Mucosa of rectum (tissue), 2 donors: ENCODE measurements at regions not wholly inside any gene's neighbourhood (a gene's known extent, or its start where the extent isn't known, plus 50 kb on each side); places are given as distances from the start of the nearest gene placed in this dataset.
"Not testable (repeated sequence)": the region's sequence is repeated elsewhere in the genome, so short reads cannot be mapped to it uniquely, and the experiment has no call there.

ENCODE experiments used
- H3K27ac ChIP-seq, 2 donors: one replicate each; pipeline ENCODE4 v1.7.0; 2013; ENCODE audit warnings: inconsistent platforms in 2 of 2, low read depth in 2 of 2, low read length in 2 of 2
- H3K27me3 ChIP-seq, 2 donors: one replicate each; pipeline ENCODE4 v1.7.0; 2013; ENCODE audit warnings: low read length in 2 of 2; ENCODE audit not compliant: control insufficient read depth in 2 of 2, insufficient read depth in 2 of 2
- H3K36me3 ChIP-seq, 2 donors: one replicate each; pipeline ENCODE4 v1.7.0; 2013; ENCODE audit warnings: low read length in 2 of 2; ENCODE audit not compliant: control insufficient read depth in 2 of 2, insufficient read depth in 2 of 2
- H3K4me1 ChIP-seq, 2 donors: one replicate each; pipeline ENCODE4 v1.7.0; 2013; ENCODE audit warnings: low read length in 2 of 2, mild to moderate bottlenecking in 1 of 2; ENCODE audit not compliant: control insufficient read depth in 2 of 2, insufficient read depth in 2 of 2
- H3K4me3 ChIP-seq, 2 donors: one replicate each; pipeline ENCODE4 v1.7.0; 2013; ENCODE audit warnings: low read length in 2 of 2
- H3K9ac ChIP-seq, 2 donors: one replicate each; pipeline ENCODE4 v1.7.0; 2013; ENCODE audit warnings: low read length in 2 of 2, low read depth in 1 of 2, mild to moderate bottlenecking in 1 of 2
- H3K9me3 ChIP-seq, 2 donors: one replicate each; pipeline ENCODE4 v1.7.0; 2013; ENCODE audit warnings: low read length in 2 of 2; ENCODE audit not compliant: control insufficient read depth in 2 of 2
- donor health status: healthy.
- donor health status: Normal muscosa, but diverticular disease.

GRCh38 chr1:55444667-55445066, 229.5 kb upstream of the USP24 start:
- no peak overlapping the region for H3K27ac ChIP-seq
- H3K4me1 ChIP-seq = no peaks in the 10 kb centered on the region
- no peak overlapping the region for H3K4me3 ChIP-seq
- no peak overlapping the region for H3K9ac ChIP-seq
- H3K36me3 ChIP-seq = no peaks in the 10 kb centered on the region
- no peaks in the 10 kb centered on the region for H3K27me3 ChIP-seq
- no peaks in the 10 kb centered on the region for H3K9me3 ChIP-seq

- Histone ChIP-seq H3K27me3 (no peaks in the 10 kb centered on the region), H3K36me3 (no peaks in the 10 kb centered on the region), H3K9ac (no peak overlapping the region), H3K4me1 (no peaks in the 10 kb centered on the region), H3K4me3 (no peak overlapping the region), H3K27ac (no peak overlapping the region), H3K9me3 (no peaks in the 10 kb centered on the region)
These were observed 228.2 kb upstream of the USP24 start for GRCh38 chr1:55443175-55443915.

DNA sequence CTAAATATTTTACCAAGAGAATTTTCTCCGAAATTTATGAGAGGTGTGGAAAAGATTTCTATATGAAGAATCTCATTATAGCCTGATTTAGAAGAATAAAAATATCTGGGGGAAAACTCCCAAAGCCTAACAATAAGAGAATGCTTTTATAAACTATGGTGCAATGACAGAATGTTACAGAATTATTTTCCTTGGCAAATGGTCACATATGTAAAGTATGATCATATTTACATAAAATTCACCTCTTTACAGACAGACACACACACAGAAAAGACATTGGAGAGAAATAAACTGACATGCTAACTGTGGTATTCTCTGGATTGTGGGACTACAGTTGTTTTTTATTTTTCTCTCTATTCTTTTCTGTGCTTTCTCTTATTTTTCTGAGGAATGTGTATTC, 226.3 kb upstream of the USP24 start:
- Histone ChIP-seq H3K9ac (no peak overlapping the region), H3K27me3 (no peaks in the 10 kb centered on the region), H3K4me3 (no peak overlapping the region), H3K36me3 (no peaks in the 10 kb centered on the region), H3K9me3 (no peaks in the 10 kb centered on the region), H3K27ac (no peak overlapping the region), H3K4me1 (no peaks in the 10 kb centered on the region)

DNA sequence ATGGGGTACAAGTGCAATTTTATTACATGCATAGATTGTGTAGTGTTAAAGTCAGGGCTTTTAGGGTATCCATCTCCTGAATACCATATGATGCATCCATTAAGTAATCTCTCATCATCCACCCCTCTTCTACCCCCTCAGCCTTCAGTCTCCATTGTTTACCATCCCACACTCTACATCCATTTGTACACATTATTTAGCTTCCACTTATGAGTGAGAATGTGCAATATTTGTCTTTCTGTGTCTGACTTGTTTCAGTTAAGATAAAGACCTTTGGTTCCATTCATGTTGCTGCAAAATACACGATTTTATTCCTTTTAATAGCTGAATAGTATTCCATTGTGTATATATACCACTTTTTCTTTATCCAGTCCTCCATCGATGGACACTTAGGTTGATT, 222.5 kb upstream of the USP24 start:
- Histone ChIP-seq H3K9ac (no peak overlapping the region), H3K36me3 (no peaks in the 10 kb centered on the region), H3K27ac (no peak overlapping the region), H3K27me3 (no peaks in the 10 kb centered on the region), H3K9me3 (no peaks in the 10 kb centered on the region), H3K4me3 (no peak overlapping the region), H3K4me1 (no peaks in the 10 kb centered on the region)

GRCh38 chr1:55430720-55431119, 215.6 kb upstream of the USP24 start:
- not testable (repeated sequence) for H3K36me3 ChIP-seq, H3K9me3 ChIP-seq, H3K27ac ChIP-seq, H3K9ac ChIP-seq, H3K27me3 ChIP-seq, H3K4me1 ChIP-seq, H3K4me3 ChIP-seq

- not testable (repeated sequence) for H3K27ac ChIP-seq, H3K4me3 ChIP-seq, H3K27me3 ChIP-seq, H3K9me3 ChIP-seq, H3K9ac ChIP-seq, H3K4me1 ChIP-seq, H3K36me3 ChIP-seq
These were observed 215.0 kb upstream of the USP24 start for GRCh38 chr1:55430206-55430605.

DNA sequence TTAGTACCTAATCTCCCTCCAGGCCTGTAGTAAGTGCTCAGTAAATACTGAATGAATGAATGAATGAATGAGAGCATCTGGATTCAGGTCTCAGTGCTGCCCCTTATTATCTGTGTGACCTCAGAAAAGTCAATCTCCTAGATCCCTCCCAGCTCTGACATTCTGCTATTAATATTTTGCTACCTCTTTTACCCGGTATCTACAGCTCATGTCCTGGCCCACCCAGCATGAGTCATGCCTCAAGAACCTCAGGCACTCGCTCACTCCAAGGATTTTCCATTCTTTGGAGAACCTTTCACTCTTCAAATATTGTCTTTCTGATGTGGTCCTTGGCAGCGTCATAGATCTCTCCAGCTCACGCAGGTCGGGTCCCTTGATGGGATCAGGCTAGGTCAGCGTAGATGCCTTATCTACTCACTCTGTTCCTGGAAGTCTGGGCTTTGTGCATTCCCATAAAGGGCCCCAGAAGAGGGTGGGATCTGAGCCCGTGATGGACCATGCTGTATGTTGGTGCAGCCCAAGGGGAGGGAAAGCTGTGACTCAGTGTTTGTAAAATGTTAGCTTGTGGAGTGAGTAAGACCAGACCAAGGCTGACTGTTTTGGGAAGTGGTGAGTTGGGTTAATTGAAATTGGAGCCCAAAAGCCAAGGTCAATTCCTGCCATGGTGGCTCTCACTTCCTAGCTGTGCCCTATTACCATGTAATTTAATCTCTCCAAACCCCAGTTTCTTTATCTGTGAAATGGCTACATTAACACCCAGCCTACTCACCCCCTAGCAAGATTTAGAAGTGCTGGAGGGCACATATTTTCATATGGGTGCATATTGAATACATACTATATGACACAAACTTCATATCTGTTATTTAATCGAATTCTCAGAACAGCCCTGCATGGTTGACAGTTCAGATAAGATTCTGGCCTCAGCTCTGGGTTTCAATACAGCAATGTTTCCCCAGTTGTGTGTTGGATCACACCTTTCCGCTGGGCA, 214.1 kb upstream of the USP24 start:
- H3K4me3 ChIP-seq = no peak overlapping the region
- H3K9me3 ChIP-seq = no peaks in the 10 kb centered on the region
- H3K4me1 ChIP-seq = peaks cover 0 to 4% of the 10 kb centered on the region in 2 donors
- H3K9ac ChIP-seq = no peak overlapping the region
- no peaks in the 10 kb centered on the region for H3K27me3 ChIP-seq
- H3K27ac ChIP-seq = peak overlapping the region; percentile 15 to 44
- no peaks in the 10 kb centered on the region for H3K36me3 ChIP-seq

- H3K4me1 ChIP-seq = peaks cover 0 to 4% of the 10 kb centered on the region in 2 donors
- H3K27me3 ChIP-seq = no peaks in the 10 kb centered on the region
- H3K9me3 ChIP-seq = no peaks in the 10 kb centered on the region
- H3K4me3 ChIP-seq = no peak overlapping the region
- H3K9ac ChIP-seq = no peak overlapping the region
- no peaks in the 10 kb centered on the region for H3K36me3 ChIP-seq
- peak overlapping the region in 1 of 2 donors; percentile 44 for H3K27ac ChIP-seq
These were observed 213.1 kb upstream of the USP24 start for GRCh38 chr1:55428231-55428630.

GRCh38 chr1:55427606-55428005, 212.4 kb upstream of the USP24 start:
- no peaks in the 10 kb centered on the region for H3K9me3 ChIP-seq
- H3K27ac ChIP-seq = no peak overlapping the region
- no peak overlapping the region for H3K9ac ChIP-seq
- no peaks in the 10 kb centered on the region for H3K27me3 ChIP-seq
- H3K4me3 ChIP-seq = no peak overlapping the region
- H3K36me3 ChIP-seq = no peaks in the 10 kb centered on the region
- H3K4me1 ChIP-seq = peaks cover 0 to 4% of the 10 kb centered on the region in 2 donors

- peaks cover 0 to 4% of the 10 kb centered on the region in 2 donors for H3K4me1 ChIP-seq
- no peak overlapping the region for H3K9ac ChIP-seq
- no peaks in the 10 kb centered on the region for H3K36me3 ChIP-seq
- H3K9me3 ChIP-seq = no peaks in the 10 kb centered on the region
- H3K27me3 ChIP-seq = no peaks in the 10 kb centered on the region
- peak overlapping the region in 1 of 2 donors; percentile 35 for H3K27ac ChIP-seq
- H3K4me3 ChIP-seq = no peak overlapping the region
These were observed 211.5 kb upstream of the USP24 start for GRCh38 chr1:55426619-55427018.
